K562 (cell line): ENCODE measurements at regions not wholly inside any gene's neighbourhood (a gene's known extent, or its start where the extent isn't known, plus 50 kb on each side); places are given as distances from the start of the nearest gene placed in this dataset.
A peak's percentile ranks its signal among the peaks of the same experiment; 100 is the strongest.

Experiments
- CREM ChIP-seq: IDR thresholded peaks from 2 replicates; pipeline ENCODE4 v1.6.1; 2014; ENCODE audit warnings: antibody characterized with exemption, low read depth
- EHMT2 ChIP-seq: fragments of 450-650 bp; IDR thresholded peaks from 2 replicates; pipeline ENCODE4 v1.6.1; 2018; ENCODE audit warnings: antibody characterized with exemption
- JUND ChIP-seq, 2 experiments: IDR thresholded peaks; 2 replicates in 1 of 2; 3 replicates in 1 of 2; pipeline ENCODE4 v1.6.1; 2011; ENCODE audit warnings: borderline replicate concordance in 2 of 2, low read depth in 2 of 2, low read length in 2 of 2, improper control_type of control experiment in 1 of 2, missing biosample characterization in 1 of 2, missing genetic modification characterization in 1 of 2, missing genetic modification reagents in 1 of 2
- MEF2A ChIP-seq: IDR thresholded peaks from 2 replicates; pipeline ENCODE4 v1.6.1; 2011; ENCODE audit warnings: low read depth, mild to moderate bottlenecking, low read length, moderate library complexity; ENCODE audit not compliant: control insufficient read depth
- NUFIP1 ChIP-seq: fragments of 450-650 bp; IDR thresholded peaks from 2 replicates; pipeline ENCODE4 v1.6.1; 2018; ENCODE audit not compliant: partially characterized antibody
- PATZ1 ChIP-seq: fragments of 250-450 bp; sonication (Bioruptor Pico); IDR thresholded peaks from 2 replicates; pipeline ENCODE4 v1.5.0; 2020; ENCODE audit warnings: mild to moderate bottlenecking, borderline replicate concordance
- SAP30 ChIP-seq: fragments of 200-600 bp; sonication (generic); IDR thresholded peaks from 2 replicates; pipeline ENCODE4 v1.6.1; 2012; ENCODE audit warnings: borderline replicate concordance, low read depth, mild to moderate bottlenecking, moderate library complexity, low read length, control low read depth, inconsistent platforms; ENCODE audit not compliant: insufficient read depth, poor library complexity, severe bottlenecking
- TAL1 ChIP-seq: fragments of 450-650 bp; IDR thresholded peaks from 2 replicates; pipeline ENCODE4 v1.6.1; 2016; ENCODE audit warnings: mild to moderate bottlenecking
- TCF7 ChIP-seq: sonication (generic); IDR thresholded peaks from 2 replicates; pipeline ENCODE4 v1.6.1; 2016; ENCODE audit warnings: antibody characterized with exemption, borderline replicate concordance
- ZFPM2 ChIP-seq: fragments of 250-450 bp; sonication (Bioruptor Pico); IDR thresholded peaks from 2 replicates; pipeline ENCODE4 v1.5.1; 2022; ENCODE audit warnings: mild to moderate bottlenecking
- ZNF282 ChIP-seq: sonication (generic); formaldehyde crosslinking; IDR thresholded peaks from 2 replicates; pipeline ENCODE4 v1.8.1; 2023; ENCODE audit warnings: missing genetic modification reagents
- ZNF507 ChIP-seq: conservative IDR thresholded peaks from 2 replicates; pipeline ENCODE4 v1.6.1; 2017; ENCODE audit warnings: missing genetic modification characterization, missing compliant biosample characterization
- ZNF511 ChIP-seq: sonication (generic); formaldehyde crosslinking; IDR thresholded peaks from 2 replicates; pipeline ENCODE4 v1.8.0; 2022; ENCODE audit warnings: mild to moderate bottlenecking, missing genetic modification reagents
- ZNF644 ChIP-seq: fragments of 200-800 bp; sonication (Bioruptor generic); IDR thresholded peaks from 2 replicates; pipeline ENCODE4 v1.6.1; 2016; ENCODE audit warnings: low read depth, missing genetic modification characterization, missing compliant biosample characterization
- TF ChIP-seq, protein P1 (sequence below): fragments of 450-650 bp; formaldehyde crosslinking; IDR thresholded peaks from 2 replicates; pipeline ENCODE4 v1.4.0; 2022; ENCODE audit warnings: missing genetic modification characterization
- TF ChIP-seq, protein P2 (sequence below): sonication (generic); formaldehyde crosslinking; IDR thresholded peaks from 2 replicates; pipeline ENCODE4 v1.8.1; 2023; ENCODE audit warnings: missing genetic modification reagents, mild to moderate bottlenecking, borderline replicate concordance
- TF ChIP-seq, protein P3 (sequence below): fragments of 250-450 bp; sonication (Bioruptor Pico); IDR thresholded peaks from 2 replicates; pipeline ENCODE4 v1.8.0; 2022; ENCODE audit warnings: inconsistent platforms, mild to moderate bottlenecking, moderate library complexity, borderline replicate concordance

GRCh38 chr1:5111581-5111980 lies 457.2 kb downstream of the AJAP1 start (continued):
- TF ChIP-seq SAP30 = no peak
- peak; percentile 12; the same call in 1 of the 2 replicates for TF ChIP-seq JUND (IDR thresholded peaks at IDR 0.05; ENCODE audit: borderline replicate concordance, low read depth, low read length)
- peak; percentile 74; the same call in 1 of the 3 replicates for TF ChIP-seq JUND (tag; IDR thresholded peaks at IDR 0.05; ENCODE audit: borderline replicate concordance, low read depth, low read length)
- TF ChIP-seq ZNF511 (CRISPR knock-in tag) = no peak
- TF ChIP-seq NUFIP1 = no peak
- TF ChIP-seq ZFPM2 (CRISPR knock-in tag) = no peak
- TF ChIP-seq, protein P1, sequence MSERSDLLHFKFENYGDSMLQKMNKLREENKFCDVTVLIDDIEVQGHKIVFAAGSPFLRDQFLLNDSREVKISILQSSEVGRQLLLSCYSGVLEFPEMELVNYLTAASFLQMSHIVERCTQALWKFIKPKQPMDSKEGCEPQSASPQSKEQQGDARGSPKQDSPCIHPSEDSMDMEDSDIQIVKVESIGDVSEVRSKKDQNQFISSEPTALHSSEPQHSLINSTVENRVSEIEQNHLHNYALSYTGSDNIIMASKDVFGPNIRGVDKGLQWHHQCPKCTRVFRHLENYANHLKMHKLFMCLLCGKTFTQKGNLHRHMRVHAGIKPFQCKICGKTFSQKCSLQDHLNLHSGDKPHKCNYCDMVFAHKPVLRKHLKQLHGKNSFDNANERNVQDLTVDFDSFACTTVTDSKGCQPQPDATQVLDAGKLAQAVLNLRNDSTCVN (CRISPR knock-in tag) = no peak
- no peak for TF ChIP-seq ZNF282 (CRISPR knock-in tag)
- no peak for TF ChIP-seq TAL1
- TF ChIP-seq, protein P2, sequence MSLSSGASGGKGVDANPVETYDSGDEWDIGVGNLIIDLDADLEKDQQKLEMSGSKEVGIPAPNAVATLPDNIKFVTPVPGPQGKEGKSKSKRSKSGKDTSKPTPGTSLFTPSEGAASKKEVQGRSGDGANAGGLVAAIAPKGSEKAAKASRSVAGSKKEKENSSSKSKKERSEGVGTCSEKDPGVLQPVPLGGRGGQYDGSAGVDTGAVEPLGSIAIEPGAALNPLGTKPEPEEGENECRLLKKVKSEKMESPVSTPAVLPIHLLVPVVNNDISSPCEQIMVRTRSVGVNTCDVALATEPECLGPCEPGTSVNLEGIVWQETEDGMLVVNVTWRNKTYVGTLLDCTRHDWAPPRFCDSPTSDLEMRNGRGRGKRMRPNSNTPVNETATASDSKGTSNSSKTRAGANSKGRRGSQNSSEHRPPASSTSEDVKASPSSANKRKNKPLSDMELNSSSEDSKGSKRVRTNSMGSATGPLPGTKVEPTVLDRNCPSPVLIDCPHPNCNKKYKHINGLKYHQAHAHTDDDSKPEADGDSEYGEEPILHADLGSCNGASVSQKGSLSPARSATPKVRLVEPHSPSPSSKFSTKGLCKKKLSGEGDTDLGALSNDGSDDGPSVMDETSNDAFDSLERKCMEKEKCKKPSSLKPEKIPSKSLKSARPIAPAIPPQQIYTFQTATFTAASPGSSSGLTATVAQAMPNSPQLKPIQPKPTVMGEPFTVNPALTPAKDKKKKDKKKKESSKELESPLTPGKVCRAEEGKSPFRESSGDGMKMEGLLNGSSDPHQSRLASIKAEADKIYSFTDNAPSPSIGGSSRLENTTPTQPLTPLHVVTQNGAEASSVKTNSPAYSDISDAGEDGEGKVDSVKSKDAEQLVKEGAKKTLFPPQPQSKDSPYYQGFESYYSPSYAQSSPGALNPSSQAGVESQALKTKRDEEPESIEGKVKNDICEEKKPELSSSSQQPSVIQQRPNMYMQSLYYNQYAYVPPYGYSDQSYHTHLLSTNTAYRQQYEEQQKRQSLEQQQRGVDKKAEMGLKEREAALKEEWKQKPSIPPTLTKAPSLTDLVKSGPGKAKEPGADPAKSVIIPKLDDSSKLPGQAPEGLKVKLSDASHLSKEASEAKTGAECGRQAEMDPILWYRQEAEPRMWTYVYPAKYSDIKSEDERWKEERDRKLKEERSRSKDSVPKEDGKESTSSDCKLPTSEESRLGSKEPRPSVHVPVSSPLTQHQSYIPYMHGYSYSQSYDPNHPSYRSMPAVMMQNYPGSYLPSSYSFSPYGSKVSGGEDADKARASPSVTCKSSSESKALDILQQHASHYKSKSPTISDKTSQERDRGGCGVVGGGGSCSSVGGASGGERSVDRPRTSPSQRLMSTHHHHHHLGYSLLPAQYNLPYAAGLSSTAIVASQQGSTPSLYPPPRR (CRISPR knock-in tag) = no peak
- TF ChIP-seq CREM = peak; percentile 70; the same call in 1 of the 2 replicates
- no peak for TF ChIP-seq ZNF507
- TF ChIP-seq PATZ1 (CRISPR knock-in tag) = no peak
- TF ChIP-seq MEF2A = no peak
- TF ChIP-seq ZNF644 (tag) = no peak
- no peak for TF ChIP-seq TCF7
- TF ChIP-seq EHMT2 = no peak
- TF ChIP-seq, protein P3, sequence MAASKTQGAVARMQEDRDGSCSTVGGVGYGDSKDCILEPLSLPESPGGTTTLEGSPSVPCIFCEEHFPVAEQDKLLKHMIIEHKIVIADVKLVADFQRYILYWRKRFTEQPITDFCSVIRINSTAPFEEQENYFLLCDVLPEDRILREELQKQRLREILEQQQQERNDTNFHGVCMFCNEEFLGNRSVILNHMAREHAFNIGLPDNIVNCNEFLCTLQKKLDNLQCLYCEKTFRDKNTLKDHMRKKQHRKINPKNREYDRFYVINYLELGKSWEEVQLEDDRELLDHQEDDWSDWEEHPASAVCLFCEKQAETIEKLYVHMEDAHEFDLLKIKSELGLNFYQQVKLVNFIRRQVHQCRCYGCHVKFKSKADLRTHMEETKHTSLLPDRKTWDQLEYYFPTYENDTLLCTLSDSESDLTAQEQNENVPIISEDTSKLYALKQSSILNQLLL (CRISPR knock-in tag) = no peak
